Hepatocyte (in vitro differentiated cells): ENCODE measurements at regions not wholly inside any gene's neighbourhood (a gene's known extent, or its start where the extent isn't known, plus 50 kb on each side); places are given as distances from the start of the nearest gene placed in this dataset.

ENCODE experiments used
- DNase-seq: peaks from one replicate; pipeline ENCODE4 v3.0.0-alpha.2; 2016; ENCODE audit warnings: low spot score
- H2AFZ ChIP-seq: fragments of 200-600 bp; sonication (generic); 2 replicates; pipeline ENCODE4 v1.6.0; 2016; ENCODE audit warnings: antibody characterized with exemption, mild to moderate bottlenecking
- H3K27ac ChIP-seq: fragments of 200-600 bp; sonication (generic); 2 replicates; pipeline ENCODE4 v1.5.1; 2016; ENCODE audit warnings: mild to moderate bottlenecking
- H3K27me3 ChIP-seq: fragments of 200-600 bp; sonication (generic); 2 replicates; pipeline ENCODE4 v1.6.1; 2016
- H3K36me3 ChIP-seq: fragments of 200-600 bp; sonication (generic); replicated peaks from 2 replicates; pipeline ENCODE4 v1.5.1; 2016; ENCODE audit warnings: low read depth; ENCODE audit not compliant: insufficient read depth
- H3K4me1 ChIP-seq: fragments of 200-600 bp; sonication (generic); 2 replicates; pipeline ENCODE4 v1.5.1; 2016; ENCODE audit warnings: mild to moderate bottlenecking, moderate library complexity; ENCODE audit not compliant: insufficient read depth
- H3K4me2 ChIP-seq: fragments of 200-600 bp; sonication (generic); 2 replicates; pipeline ENCODE4 v1.6.0; 2016
- H3K4me3 ChIP-seq: fragments of 200-600 bp; sonication (generic); 2 replicates; pipeline ENCODE4 v1.5.1; 2016; ENCODE audit warnings: mild to moderate bottlenecking
- H3K79me2 ChIP-seq: fragments of 200-600 bp; sonication (generic); 2 replicates; pipeline ENCODE4 v1.6.0; 2017; ENCODE audit warnings: mild to moderate bottlenecking
- H3K9me2 ChIP-seq: fragments of 200-600 bp; sonication (generic); replicated peaks from 2 replicates; pipeline ENCODE4 v1.6.0; 2017; ENCODE audit warnings: mild to moderate bottlenecking; ENCODE audit not compliant: insufficient read depth
- H3K9me3 ChIP-seq: fragments of 200-600 bp; sonication (generic); 2 replicates; pipeline ENCODE4 v1.5.1; 2016; ENCODE audit warnings: low read depth, mild to moderate bottlenecking
- H4K20me1 ChIP-seq: fragments of 200-600 bp; sonication (generic); 2 replicates; pipeline ENCODE4 v1.6.0; 2016; ENCODE audit warnings: mild to moderate bottlenecking; ENCODE audit not compliant: insufficient read depth, poor library complexity, severe bottlenecking
- CTCF ChIP-seq: fragments of 200-600 bp; sonication (generic); IDR thresholded peaks from 2 replicates; pipeline ENCODE4 v1.5.1; 2016; ENCODE audit warnings: antibody characterized with exemption, mild to moderate bottlenecking; ENCODE audit not compliant: poor library complexity
- EZH2 ChIP-seq: fragments of 200-600 bp; sonication (generic); IDR thresholded peaks from 2 replicates; pipeline ENCODE4 v1.6.1; 2016; ENCODE audit warnings: antibody characterized with exemption, mild to moderate bottlenecking, borderline replicate concordance
- EZH2phosphoT487 ChIP-seq: fragments of 200-600 bp; sonication (generic); IDR thresholded peaks from one replicate; pipeline ENCODE4 v1.6.1; 2018; ENCODE audit warnings: antibody characterized with exemption, mild to moderate bottlenecking, low read depth, moderate library complexity; ENCODE audit not compliant: unreplicated experiment, severe bottlenecking
- WGBS: methylation state at CpG from one replicate; pipeline ENCODE4 v1.1.6; 2016; ENCODE audit warnings: low lambda C conversion rate; ENCODE audit errors: missing lambda C conversion rate; 5-methylcytosine and 5-hydroxymethylcytosine counted together

- H2AFZ ChIP-seq = no peak overlapping the region
- peak; percentile 57 for DNase-seq
- no peaks in the 10 kb centered on the region for H3K79me2 ChIP-seq
- no peak overlapping the region for H3K4me3 ChIP-seq
- H3K4me1 ChIP-seq = peaks cover 13% of the 10 kb centered on the region
- no peak overlapping the region for H3K27ac ChIP-seq
- H3K4me2 ChIP-seq = no peak overlapping the region
- no peaks in the 10 kb centered on the region for H3K9me3 ChIP-seq
- H4K20me1 ChIP-seq = no peaks in the 10 kb centered on the region
- WGBS = 78% methylated on average over 3 of the region's 3 CpGs
- no peaks in the 10 kb centered on the region for H3K27me3 ChIP-seq
- no peaks in the 10 kb centered on the region for H3K9me2 ChIP-seq
- no peak for TF ChIP-seq EZH2phosphoT487
- no peak for TF ChIP-seq EZH2
- TF ChIP-seq CTCF = no peak
- no peaks in the 10 kb centered on the region for H3K36me3 ChIP-seq
These were observed 303.8 kb upstream of the LRRC7 start for GRCh38 chr1:69263921-69264391.

- Histone ChIP-seq H3K9me2 (no peaks in the 10 kb centered on the region), H3K4me2 (no peak overlapping the region), H3K27ac (no peak overlapping the region), H3K4me3 (no peak overlapping the region), H2AFZ (no peak overlapping the region), H3K79me2 (no peaks in the 10 kb centered on the region), H3K27me3 (no peaks in the 10 kb centered on the region), H4K20me1 (no peaks in the 10 kb centered on the region), H3K9me3 (no peaks in the 10 kb centered on the region), H3K36me3 (no peaks in the 10 kb centered on the region), H3K4me1 (peaks cover 13% of the 10 kb centered on the region)
- DNase-seq = peak; percentile 10
- 75% methylated on average over 2 of the region's 2 CpGs for WGBS
- no peak for TF ChIP-seq EZH2
- no peak for TF ChIP-seq CTCF
- TF ChIP-seq EZH2phosphoT487 = no peak
These were observed 298.2 kb upstream of the LRRC7 start for GRCh38 chr1:69269491-69269890.

- Histone ChIP-seq H4K20me1 (no peaks in the 10 kb centered on the region), H3K9me2 (no peaks in the 10 kb centered on the region), H2AFZ (no peak overlapping the region), H3K79me2 (no peaks in the 10 kb centered on the region), H3K4me1 (peaks cover 11% of the 10 kb centered on the region), H3K4me2 (no peak overlapping the region), H3K27me3 (no peaks in the 10 kb centered on the region), H3K27ac (no peak overlapping the region), H3K4me3 (no peak overlapping the region), H3K9me3 (no peaks in the 10 kb centered on the region), H3K36me3 (no peaks in the 10 kb centered on the region)
- DNase-seq = no peak
- 70% methylated on average over 5 of the region's 5 CpGs for WGBS
- TF ChIP-seq EZH2 (no peak), CTCF (no peak), EZH2phosphoT487 (no peak)
These were observed 296.1 kb upstream of the LRRC7 start for GRCh38 chr1:69271587-69272125.

GRCh38 chr1:69272684-69273083 lies 295.0 kb upstream of the LRRC7 start:
- Histone ChIP-seq H3K9me3 (no peaks in the 10 kb centered on the region), H4K20me1 (no peaks in the 10 kb centered on the region), H2AFZ (no peak overlapping the region), H3K79me2 (no peaks in the 10 kb centered on the region), H3K27ac (no peak overlapping the region), H3K9me2 (no peaks in the 10 kb centered on the region), H3K27me3 (no peaks in the 10 kb centered on the region), H3K36me3 (no peaks in the 10 kb centered on the region), H3K4me3 (no peak overlapping the region), H3K4me1 (peaks cover 11% of the 10 kb centered on the region), H3K4me2 (no peak overlapping the region)
- WGBS = 84% methylated on average over 4 of the region's 4 CpGs
- DNase-seq = no peak
- no peak for TF ChIP-seq EZH2phosphoT487
- no peak for TF ChIP-seq CTCF
- TF ChIP-seq EZH2 = no peak
